SK-N-SH treated with all-trans-retinoic acid at 6 μM for 48 hours (cell line): ENCODE measurements at regions not wholly inside any gene's neighbourhood (a gene's known extent, or its start where the extent isn't known, plus 50 kb on each side); places are given as distances from the start of the nearest gene placed in this dataset.

ENCODE experiments used
- ATAC-seq: fragments of 200-7000 bp; cut with Tn5 transposase; 3 replicates; pipeline ENCODE4 v1.9.1; 2020; ENCODE audit warnings: mild to moderate bottlenecking, moderate library complexity
- ARNTL ChIP-seq: fragments of 450-650 bp; formaldehyde crosslinking; IDR thresholded peaks from 2 replicates; pipeline ENCODE4 v1.5.0; 2020; ENCODE audit warnings: low read depth, mild to moderate bottlenecking, moderate library complexity, borderline replicate concordance
- BACH2 ChIP-seq: fragments of 250-450 bp; sonication (Bioruptor Pico); IDR thresholded peaks from 2 replicates; pipeline ENCODE4 v1.9.0; 2021; ENCODE audit warnings: mild to moderate bottlenecking, borderline replicate concordance
- CSDC2 ChIP-seq: fragments of 250-450 bp; sonication (Bioruptor Pico); IDR thresholded peaks from 2 replicates; pipeline ENCODE4 v1.5.0; 2020; ENCODE audit warnings: mild to moderate bottlenecking, moderate library complexity
- ESRRG ChIP-seq: fragments of 250-450 bp; sonication (Bioruptor Pico); IDR thresholded peaks from 2 replicates; pipeline ENCODE4 v1.6.1; 2021; ENCODE audit warnings: mild to moderate bottlenecking
- GLIS3 ChIP-seq: fragments of 250-450 bp; sonication (Bioruptor Pico); IDR thresholded peaks from 2 replicates; pipeline ENCODE4 v1.5.0; 2020; ENCODE audit warnings: mild to moderate bottlenecking, moderate library complexity
- ISL1 ChIP-seq: fragments of 250-450 bp; sonication (Bioruptor Pico); IDR thresholded peaks from 2 replicates; pipeline ENCODE4 v2.1.2; 2022; ENCODE audit warnings: mild to moderate bottlenecking, moderate library complexity
- OSR1 ChIP-seq: fragments of 250-450 bp; sonication (Bioruptor Pico); IDR thresholded peaks from 2 replicates; pipeline ENCODE4 v1.8.0; 2022; ENCODE audit warnings: moderate library complexity, mild to moderate bottlenecking, inconsistent platforms
- PPARA ChIP-seq: fragments of 250-450 bp; sonication (Bioruptor Pico); IDR thresholded peaks from 2 replicates; pipeline ENCODE4 v1.5.0; 2020; ENCODE audit warnings: mild to moderate bottlenecking, borderline replicate concordance
- RARB ChIP-seq: fragments of 250-450 bp; sonication (Bioruptor Pico); IDR thresholded peaks from 2 replicates; pipeline ENCODE4 v1.8.0; 2021; ENCODE audit warnings: mild to moderate bottlenecking, moderate library complexity
- SNAI2 ChIP-seq: fragments of 250-450 bp; sonication (Bioruptor Pico); IDR thresholded peaks from 2 replicates; pipeline ENCODE4 v1.5.0; 2020; ENCODE audit warnings: mild to moderate bottlenecking, moderate library complexity
- TCF4 ChIP-seq: fragments of 250-450 bp; sonication (Bioruptor Pico); IDR thresholded peaks from 2 replicates; pipeline ENCODE4 v1.8.0; 2021; ENCODE audit warnings: mild to moderate bottlenecking, moderate library complexity, borderline replicate concordance
- TOX ChIP-seq: fragments of 250-450 bp; sonication (Bioruptor Pico); IDR thresholded peaks from 2 replicates; pipeline ENCODE4 v1.8.0; 2021; ENCODE audit warnings: mild to moderate bottlenecking, moderate library complexity, borderline replicate concordance
- ZC3H10 ChIP-seq: fragments of 250-450 bp; sonication (Bioruptor Pico); IDR thresholded peaks from 2 replicates; pipeline ENCODE4 v1.5.1; 2021; ENCODE audit warnings: mild to moderate bottlenecking, moderate library complexity
- ZFP3 ChIP-seq: fragments of 250-450 bp; sonication (Bioruptor Pico); IDR thresholded peaks from 2 replicates; pipeline ENCODE4 v1.5.0; 2020; ENCODE audit warnings: mild to moderate bottlenecking, moderate library complexity
- ZFP30 ChIP-seq: fragments of 450-650 bp; formaldehyde crosslinking; IDR thresholded peaks from 2 replicates; pipeline ENCODE4 v1.5.0; 2022; ENCODE audit warnings: mild to moderate bottlenecking, moderate library complexity
- ZNF565 ChIP-seq: fragments of 450-650 bp; formaldehyde crosslinking; conservative IDR thresholded peaks from 2 replicates; pipeline ENCODE4 v1.5.0; 2020; ENCODE audit warnings: low read depth, mild to moderate bottlenecking, moderate library complexity
- ZNF70 ChIP-seq: fragments of 450-650 bp; formaldehyde crosslinking; IDR thresholded peaks from 2 replicates; pipeline ENCODE4 v1.5.0; 2020; ENCODE audit warnings: mild to moderate bottlenecking, moderate library complexity
- ZNF8 ChIP-seq: fragments of 450-650 bp; formaldehyde crosslinking; IDR thresholded peaks from 2 replicates; pipeline ENCODE4 v1.5.0; 2020; ENCODE audit warnings: mild to moderate bottlenecking, moderate library complexity
- TF ChIP-seq, protein P1 (sequence below): fragments of 250-450 bp; sonication (Bioruptor Pico); IDR thresholded peaks from 2 replicates; pipeline ENCODE4 v1.5.0; 2020; ENCODE audit warnings: mild to moderate bottlenecking, moderate library complexity
- TF ChIP-seq, protein P2 (sequence below): fragments of 250-450 bp; sonication (Bioruptor Pico); IDR thresholded peaks from 2 replicates; pipeline ENCODE4 v1.5.1; 2020; ENCODE audit warnings: low read depth, mild to moderate bottlenecking, moderate library complexity
- TF ChIP-seq, protein P3 (sequence below): fragments of 250-450 bp; sonication (Bioruptor Pico); IDR thresholded peaks from 2 replicates; pipeline ENCODE4 v1.8.0; 2021; ENCODE audit warnings: low read depth, mild to moderate bottlenecking, moderate library complexity, borderline replicate concordance
- TF ChIP-seq, protein P4 (sequence below): fragments of 250-450 bp; sonication (Bioruptor Pico); IDR thresholded peaks from 2 replicates; pipeline ENCODE4 v1.5.1; 2021; ENCODE audit warnings: mild to moderate bottlenecking, moderate library complexity
- TF ChIP-seq, protein P5 (sequence below): fragments of 250-450 bp; sonication (Bioruptor Pico); IDR thresholded peaks from 2 replicates; pipeline ENCODE4 v1.8.0; 2020; ENCODE audit warnings: mild to moderate bottlenecking, moderate library complexity, borderline replicate concordance

DNA sequence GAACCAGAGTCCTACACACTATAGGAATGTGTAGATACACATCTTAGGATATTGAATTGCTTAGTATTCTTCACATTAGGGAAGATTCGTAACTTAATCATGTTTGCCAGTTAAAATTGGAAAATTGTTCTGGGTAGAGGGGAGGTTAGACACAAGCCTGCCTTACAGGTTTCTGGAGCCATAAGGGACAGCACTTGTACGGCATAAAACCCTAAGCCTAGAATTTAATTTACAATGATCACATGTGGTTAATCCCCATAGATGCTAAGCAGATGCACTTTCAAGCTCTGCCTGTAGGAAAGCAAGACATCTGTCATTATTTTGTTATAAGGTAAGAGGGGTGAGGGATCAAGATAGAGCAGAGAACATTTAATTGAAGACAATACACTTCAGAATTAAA, 820.7 kb downstream of the NCAM2 start (continued):
- TF ChIP-seq, protein P1, sequence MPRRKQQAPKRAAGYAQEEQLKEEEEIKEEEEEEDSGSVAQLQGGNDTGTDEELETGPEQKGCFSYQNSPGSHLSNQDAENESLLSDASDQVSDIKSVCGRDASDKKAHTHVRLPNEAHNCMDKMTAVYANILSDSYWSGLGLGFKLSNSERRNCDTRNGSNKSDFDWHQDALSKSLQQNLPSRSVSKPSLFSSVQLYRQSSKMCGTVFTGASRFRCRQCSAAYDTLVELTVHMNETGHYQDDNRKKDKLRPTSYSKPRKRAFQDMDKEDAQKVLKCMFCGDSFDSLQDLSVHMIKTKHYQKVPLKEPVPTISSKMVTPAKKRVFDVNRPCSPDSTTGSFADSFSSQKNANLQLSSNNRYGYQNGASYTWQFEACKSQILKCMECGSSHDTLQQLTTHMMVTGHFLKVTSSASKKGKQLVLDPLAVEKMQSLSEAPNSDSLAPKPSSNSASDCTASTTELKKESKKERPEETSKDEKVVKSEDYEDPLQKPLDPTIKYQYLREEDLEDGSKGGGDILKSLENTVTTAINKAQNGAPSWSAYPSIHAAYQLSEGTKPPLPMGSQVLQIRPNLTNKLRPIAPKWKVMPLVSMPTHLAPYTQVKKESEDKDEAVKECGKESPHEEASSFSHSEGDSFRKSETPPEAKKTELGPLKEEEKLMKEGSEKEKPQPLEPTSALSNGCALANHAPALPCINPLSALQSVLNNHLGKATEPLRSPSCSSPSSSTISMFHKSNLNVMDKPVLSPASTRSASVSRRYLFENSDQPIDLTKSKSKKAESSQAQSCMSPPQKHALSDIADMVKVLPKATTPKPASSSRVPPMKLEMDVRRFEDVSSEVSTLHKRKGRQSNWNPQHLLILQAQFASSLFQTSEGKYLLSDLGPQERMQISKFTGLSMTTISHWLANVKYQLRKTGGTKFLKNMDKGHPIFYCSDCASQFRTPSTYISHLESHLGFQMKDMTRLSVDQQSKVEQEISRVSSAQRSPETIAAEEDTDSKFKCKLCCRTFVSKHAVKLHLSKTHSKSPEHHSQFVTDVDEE (CRISPR knock-in tag): peak; percentile 71; the same call in 1 of the 2 replicates

DNA sequence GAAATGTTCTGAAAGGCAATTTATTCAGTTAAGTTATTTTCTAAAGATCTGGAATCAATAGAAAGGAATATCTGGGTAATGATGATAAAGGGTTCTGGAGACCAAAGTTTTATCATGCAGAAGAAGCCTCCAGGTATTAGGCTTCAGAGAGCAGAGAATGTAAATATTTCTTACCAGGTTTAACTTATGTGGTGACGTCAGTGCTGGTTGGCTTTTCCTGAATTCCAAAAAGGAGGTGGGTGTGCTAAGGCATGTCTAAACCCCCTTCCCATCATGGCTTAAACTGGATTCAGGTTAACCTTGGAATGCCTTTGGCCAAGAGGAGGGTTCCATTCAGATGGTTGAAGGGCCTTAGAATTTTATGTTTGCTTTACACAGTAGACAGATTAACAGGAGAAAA, 829.9 kb downstream of the NCAM2 start:
- TF ChIP-seq ZFP3 (CRISPR knock-in tag) (no peak), ESRRG (no peak), BACH2 (no peak), RARB (CRISPR knock-in tag) (no peak), SNAI2 (CRISPR knock-in tag) (no peak), ISL1 (CRISPR knock-in tag) (no peak), ARNTL (CRISPR knock-in tag) (no peak), ZFP30 (no peak), TOX (CRISPR knock-in tag) (no peak), ZC3H10 (no peak), OSR1 (no peak), TCF4 (CRISPR knock-in tag) (no peak), GLIS3 (CRISPR knock-in tag) (no peak), ZNF565 (CRISPR knock-in tag) (no peak), ZNF8 (CRISPR knock-in tag) (no peak), PPARA (no peak)
- TF ChIP-seq, protein P2, sequence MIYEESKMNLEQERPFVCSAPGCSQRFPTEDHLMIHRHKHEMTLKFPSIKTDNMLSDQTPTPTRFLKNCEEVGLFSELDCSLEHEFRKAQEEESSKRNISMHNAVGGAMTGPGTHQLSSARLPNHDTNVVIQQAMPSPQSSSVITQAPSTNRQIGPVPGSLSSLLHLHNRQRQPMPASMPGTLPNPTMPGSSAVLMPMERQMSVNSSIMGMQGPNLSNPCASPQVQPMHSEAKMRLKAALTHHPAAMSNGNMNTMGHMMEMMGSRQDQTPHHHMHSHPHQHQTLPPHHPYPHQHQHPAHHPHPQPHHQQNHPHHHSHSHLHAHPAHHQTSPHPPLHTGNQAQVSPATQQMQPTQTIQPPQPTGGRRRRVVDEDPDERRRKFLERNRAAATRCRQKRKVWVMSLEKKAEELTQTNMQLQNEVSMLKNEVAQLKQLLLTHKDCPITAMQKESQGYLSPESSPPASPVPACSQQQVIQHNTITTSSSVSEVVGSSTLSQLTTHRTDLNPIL (CRISPR knock-in tag): no peak
- TF ChIP-seq, protein P1 (CRISPR knock-in tag): no peak
- no peak for ATAC-seq

DNA sequence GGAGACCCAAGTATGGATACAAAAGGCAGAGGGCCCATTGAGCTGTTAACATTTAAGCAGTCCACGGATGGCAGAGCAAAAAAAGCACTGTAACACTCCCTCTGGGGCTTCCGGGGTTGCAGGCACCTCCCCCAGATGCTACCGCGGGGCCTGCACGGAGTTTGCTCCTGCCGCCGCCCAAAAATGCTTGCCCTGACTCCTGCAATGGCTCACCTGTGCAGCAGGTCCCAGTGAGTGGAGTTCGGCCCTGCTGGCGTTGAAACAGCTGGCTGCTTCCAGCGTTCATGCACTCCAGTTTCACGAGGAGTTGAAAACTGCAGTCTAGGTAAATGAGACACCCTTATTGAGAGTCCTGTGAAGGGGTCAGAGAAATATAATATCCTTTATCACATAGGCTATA, 832.8 kb downstream of the NCAM2 start:
- TF ChIP-seq ZNF565 (CRISPR knock-in tag): no peak
- no peak for TF ChIP-seq ZNF70 (CRISPR knock-in tag)
- no peak for TF ChIP-seq OSR1
- no peak for TF ChIP-seq TOX (CRISPR knock-in tag)
- ATAC-seq: no peak

DNA sequence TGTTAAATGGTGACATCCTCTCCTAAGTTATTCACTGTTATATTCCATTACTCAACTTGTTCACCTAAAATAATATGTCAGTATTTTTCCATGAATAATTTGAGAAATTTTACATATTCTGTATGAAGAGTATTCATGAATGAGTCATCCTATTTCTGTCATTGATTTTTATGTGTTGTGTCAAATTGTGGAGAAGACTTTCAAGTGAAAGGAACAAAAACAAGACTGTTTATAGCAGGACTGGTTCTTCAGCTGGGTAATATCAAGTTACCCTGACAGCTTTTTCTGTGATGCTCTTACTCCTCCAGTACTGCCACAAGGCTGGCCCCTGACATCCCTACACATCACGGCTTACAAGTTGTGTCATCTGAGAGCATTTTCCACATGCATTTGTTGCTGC, 847.7 kb downstream of the NCAM2 start:
- ATAC-seq: peak; percentile 87
- TF ChIP-seq RARB (CRISPR knock-in tag): no peak
- TF ChIP-seq TOX (CRISPR knock-in tag): peak; percentile 69; the same call in 1 of the 2 replicates

DNA sequence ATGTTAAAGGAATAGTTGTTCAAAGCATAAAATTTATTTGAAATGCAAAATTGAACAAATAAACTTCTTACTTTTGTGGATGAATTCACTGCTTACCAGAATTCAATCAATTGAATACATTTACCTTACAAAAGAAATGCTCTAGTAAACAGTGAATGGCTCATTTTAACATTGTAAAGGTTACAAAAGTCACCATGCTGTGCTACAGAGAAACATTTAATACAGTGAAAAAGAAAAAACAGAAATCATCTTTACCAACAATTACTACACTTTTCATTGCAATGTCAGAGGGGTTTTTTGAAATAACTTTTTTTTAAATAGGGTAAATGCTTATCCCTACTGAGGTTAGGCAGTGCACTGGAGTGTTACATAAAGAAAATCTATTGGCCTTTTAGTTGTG, 853.0 kb downstream of the NCAM2 start:
- ATAC-seq: peak; percentile 44
- TF ChIP-seq BACH2: no peak
- TF ChIP-seq TCF4 (CRISPR knock-in tag): no peak
- TF ChIP-seq GLIS3 (CRISPR knock-in tag): no peak
- no peak for TF ChIP-seq RARB (CRISPR knock-in tag)
- TF ChIP-seq SNAI2 (CRISPR knock-in tag): no peak
- TF ChIP-seq, protein P3, sequence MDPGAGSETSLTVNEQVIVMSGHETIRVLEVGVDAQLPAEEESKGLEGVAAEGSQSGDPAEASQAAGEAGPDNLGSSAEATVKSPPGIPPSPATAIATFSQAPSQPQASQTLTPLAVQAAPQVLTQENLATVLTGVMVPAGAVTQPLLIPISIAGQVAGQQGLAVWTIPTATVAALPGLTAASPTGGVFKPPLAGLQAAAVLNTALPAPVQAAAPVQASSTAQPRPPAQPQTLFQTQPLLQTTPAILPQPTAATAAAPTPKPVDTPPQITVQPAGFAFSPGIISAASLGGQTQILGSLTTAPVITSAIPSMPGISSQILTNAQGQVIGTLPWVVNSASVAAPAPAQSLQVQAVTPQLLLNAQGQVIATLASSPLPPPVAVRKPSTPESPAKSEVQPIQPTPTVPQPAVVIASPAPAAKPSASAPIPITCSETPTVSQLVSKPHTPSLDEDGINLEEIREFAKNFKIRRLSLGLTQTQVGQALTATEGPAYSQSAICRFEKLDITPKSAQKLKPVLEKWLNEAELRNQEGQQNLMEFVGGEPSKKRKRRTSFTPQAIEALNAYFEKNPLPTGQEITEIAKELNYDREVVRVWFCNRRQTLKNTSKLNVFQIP (CRISPR knock-in tag): no peak
- TF ChIP-seq ZNF565 (CRISPR knock-in tag): no peak
- TF ChIP-seq, protein P4, sequence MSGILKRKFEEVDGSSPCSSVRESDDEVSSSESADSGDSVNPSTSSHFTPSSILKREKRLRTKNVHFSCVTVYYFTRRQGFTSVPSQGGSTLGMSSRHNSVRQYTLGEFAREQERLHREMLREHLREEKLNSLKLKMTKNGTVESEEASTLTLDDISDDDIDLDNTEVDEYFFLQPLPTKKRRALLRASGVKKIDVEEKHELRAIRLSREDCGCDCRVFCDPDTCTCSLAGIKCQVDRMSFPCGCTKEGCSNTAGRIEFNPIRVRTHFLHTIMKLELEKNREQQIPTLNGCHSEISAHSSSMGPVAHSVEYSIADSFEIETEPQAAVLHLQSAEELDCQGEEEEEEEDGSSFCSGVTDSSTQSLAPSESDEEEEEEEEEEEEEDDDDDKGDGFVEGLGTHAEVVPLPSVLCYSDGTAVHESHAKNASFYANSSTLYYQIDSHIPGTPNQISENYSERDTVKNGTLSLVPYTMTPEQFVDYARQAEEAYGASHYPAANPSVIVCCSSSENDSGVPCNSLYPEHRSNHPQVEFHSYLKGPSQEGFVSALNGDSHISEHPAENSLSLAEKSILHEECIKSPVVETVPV (CRISPR knock-in tag): no peak
- TF ChIP-seq, protein P5, sequence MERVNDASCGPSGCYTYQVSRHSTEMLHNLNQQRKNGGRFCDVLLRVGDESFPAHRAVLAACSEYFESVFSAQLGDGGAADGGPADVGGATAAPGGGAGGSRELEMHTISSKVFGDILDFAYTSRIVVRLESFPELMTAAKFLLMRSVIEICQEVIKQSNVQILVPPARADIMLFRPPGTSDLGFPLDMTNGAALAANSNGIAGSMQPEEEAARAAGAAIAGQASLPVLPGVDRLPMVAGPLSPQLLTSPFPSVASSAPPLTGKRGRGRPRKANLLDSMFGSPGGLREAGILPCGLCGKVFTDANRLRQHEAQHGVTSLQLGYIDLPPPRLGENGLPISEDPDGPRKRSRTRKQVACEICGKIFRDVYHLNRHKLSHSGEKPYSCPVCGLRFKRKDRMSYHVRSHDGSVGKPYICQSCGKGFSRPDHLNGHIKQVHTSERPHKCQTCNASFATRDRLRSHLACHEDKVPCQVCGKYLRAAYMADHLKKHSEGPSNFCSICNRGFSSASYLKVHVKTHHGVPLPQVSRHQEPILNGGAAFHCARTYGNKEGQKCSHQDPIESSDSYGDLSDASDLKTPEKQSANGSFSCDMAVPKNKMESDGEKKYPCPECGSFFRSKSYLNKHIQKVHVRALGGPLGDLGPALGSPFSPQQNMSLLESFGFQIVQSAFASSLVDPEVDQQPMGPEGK: no peak
- no peak for TF ChIP-seq ZFP30
- TF ChIP-seq ZNF8 (CRISPR knock-in tag): no peak
- no peak for TF ChIP-seq ZFP3 (CRISPR knock-in tag)
- TF ChIP-seq OSR1: no peak
- no peak for TF ChIP-seq ISL1 (CRISPR knock-in tag)
- TF ChIP-seq CSDC2 (CRISPR knock-in tag): no peak
- no peak for TF ChIP-seq PPARA
